ENCODE measurements at regions not wholly inside any gene's neighbourhood (a gene's known extent, or its start where the extent isn't known, plus 50 kb on each side); places are given as distances from the start of the nearest gene placed in this dataset.
A peak's percentile ranks its signal among the peaks of the same experiment; 100 is the strongest.
"Not testable (repeated sequence)": the region's sequence is repeated elsewhere in the genome, so short reads cannot be mapped to it uniquely, and the experiment has no call there.

DNA sequence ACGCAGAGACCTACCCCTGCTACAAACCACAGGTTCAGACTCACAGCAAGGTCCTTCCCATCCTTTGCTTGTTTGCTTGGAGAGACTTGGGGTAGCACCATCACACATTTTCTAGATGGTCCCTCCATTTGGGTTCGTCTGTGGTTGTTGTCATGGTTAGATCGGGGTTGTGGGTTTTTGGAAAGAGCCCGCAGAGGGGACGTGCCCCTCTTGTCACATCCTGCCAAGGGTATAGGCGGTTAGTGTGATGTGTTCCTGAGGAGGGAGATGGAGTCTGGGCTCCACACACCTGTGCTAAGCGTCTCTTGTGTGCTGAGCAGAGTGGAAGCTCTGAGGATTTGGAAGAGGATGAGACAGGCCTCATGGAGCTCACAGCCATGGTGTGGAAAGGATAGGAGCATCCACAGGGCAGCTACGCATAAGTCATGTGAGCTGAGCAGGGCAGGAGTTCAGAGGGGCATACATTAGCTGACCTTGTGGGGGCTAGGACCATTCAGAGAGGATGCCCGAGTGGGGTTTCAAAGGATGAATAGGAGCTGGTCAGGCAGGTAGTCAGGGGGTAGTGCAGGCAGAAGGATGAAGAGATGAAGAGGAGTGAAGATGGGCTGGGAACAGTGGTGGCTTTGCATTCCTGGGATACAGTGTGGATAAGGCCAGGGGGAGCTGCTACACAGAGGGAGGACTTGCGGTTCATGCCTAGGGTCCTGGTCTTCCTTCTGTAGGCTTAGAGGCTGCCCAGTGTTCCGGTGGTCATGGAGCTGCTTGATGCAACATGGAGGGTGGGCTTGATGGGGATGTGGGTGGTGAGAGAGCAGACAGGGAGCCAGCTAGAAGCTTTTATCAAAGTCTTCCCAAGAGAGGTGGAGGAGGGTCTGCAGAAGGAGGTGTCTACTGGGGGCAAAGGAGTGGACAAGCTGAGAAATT, 62.9 kb downstream of the ACKR3 start:
- intact Hi-C loops (cut with DNase I): loop anchor here in 1 of 2 donors (5.0 kb wide), 1 partner anchor 50 kb away; no protein-coding TSS in a partner anchor

DNA sequence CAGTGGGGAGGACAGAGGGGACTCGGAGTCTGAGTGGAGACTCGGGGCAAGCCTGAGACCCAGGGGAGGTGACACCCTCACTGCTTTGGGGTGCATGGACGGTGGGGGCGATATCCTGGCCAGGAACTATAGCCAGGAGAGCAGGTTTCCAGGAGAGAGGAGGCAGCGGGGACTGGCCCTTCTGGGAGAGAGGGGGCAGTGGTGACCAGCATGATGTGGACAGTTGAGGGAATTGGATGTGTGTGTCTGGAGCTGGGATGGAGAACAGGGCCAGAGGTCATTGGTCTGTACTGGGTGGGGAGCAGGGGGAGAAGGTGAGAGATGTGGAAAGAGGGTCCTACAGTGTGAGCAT, 63.6 kb downstream of the ACKR3 start:
- peak; percentile 40 for DNase-seq (ENCODE audit: low spot score)
- intact Hi-C loops (cut with DNase I): loop anchor here in 1 of 2 donors (5.0 kb wide), 1 partner anchor 51 kb away; no protein-coding TSS in a partner anchor

More for the DNA sequence above, 62.9 kb downstream of the ACKR3 start:
- peak; percentile 47 for DNase-seq (ENCODE audit: low spot score)

DNA sequence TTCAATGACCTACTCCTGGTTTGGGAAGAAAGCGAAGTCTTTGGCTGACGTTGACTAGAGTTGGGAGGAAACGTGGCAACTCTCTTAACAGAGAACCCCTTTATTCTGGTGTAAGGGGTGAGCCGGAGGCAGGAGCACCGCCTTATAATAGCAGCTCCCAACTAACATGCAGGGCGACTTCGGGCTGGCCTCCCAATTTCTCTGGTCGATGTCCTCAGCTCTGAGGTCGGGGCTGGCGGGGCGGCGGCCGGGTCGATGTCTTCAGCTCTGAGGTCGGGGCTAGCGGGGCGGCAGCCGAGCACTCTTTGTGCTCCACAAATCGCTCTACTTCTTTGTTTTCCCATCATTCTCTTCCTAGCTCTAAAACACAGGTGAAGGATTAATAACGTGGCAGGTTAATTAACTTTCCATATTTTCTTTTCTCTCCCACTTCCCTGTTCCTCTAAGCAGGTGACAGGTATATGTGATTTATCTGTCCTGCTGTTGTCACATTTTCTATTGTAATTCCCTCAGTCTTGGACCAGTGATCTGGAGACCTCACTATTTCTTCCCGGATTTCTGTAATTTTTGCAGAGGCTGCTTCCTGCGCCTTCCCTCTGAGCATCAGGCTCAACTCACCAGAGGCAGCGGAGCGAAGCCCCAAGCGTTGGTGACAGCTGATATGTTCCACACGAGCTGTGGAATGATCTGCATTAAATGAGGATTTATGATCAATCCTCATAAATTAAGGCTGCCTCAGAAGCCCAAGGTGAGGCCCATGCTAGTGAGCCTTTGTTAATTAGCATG, 64.3 kb downstream of the ACKR3 start:
- DNase-seq (ENCODE audit: low spot score): peak; percentile 64
- intact Hi-C loops (cut with DNase I): loop anchor here in 1 of 2 donors (5.0 kb wide), 1 partner anchor 52 kb away; no protein-coding TSS in a partner anchor

DNA sequence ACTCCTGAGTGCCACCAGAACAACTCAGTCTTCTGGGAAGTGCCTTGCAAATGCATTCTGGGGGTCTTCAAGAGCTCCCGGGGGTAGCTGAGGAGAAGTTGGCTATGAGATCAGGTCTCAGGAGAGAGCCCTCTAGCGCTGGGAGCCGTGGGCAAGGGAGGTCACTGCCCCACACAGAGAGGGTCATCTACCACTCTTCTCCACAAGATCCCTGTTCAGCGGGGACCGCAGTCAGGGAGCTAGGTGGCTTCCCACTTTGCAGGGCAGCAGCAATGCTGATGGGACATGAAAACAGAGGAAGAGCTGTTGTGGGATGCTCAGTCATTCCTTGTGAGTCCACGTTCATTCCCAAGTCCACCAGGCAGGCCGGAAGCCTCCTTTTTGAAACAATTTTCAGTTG, 66.6 kb downstream of the ACKR3 start:
- peak; percentile 46 for DNase-seq (ENCODE audit: low spot score)
- intact Hi-C loops (cut with DNase I): no loop called here

DNA sequence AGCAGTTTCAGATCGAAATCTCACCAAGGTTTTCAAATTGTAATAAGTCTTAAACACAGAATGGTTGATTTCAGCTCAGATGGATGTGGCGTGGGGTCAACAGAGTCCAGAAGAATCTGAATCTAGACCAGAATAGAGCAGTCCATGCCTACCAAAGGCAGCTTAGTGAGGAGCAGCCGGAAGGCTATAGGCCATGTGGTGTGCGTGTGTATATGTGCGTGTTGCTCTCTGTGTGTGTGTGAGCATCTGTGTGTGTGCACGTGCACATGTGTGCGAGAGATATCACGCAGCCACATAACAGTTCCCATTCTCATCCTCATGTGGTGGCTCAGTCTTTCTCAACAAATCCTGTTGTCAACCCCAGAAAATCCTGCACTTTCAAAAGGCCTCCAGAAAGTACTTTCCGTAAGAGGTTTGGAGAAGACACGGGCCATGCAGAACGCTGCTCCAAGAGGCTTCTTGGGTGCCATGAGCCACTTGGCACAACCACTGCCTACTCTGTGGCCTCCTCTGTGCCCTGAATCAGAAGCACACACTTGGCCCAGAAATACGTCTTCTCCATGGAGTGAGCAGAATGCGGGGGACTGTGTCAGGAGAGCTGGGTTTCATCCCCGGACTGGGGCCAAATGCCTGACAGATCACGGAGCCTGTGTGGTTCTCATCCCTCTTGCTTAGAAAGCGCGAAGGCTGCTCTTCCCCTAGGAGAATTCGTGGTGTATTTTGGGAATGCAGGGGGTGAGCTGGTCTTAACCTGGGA, 67.3 kb downstream of the ACKR3 start:
- peak; percentile 61 for DNase-seq (ENCODE audit: low spot score)
- intact Hi-C loops (cut with DNase I): no loop called here

DNA sequence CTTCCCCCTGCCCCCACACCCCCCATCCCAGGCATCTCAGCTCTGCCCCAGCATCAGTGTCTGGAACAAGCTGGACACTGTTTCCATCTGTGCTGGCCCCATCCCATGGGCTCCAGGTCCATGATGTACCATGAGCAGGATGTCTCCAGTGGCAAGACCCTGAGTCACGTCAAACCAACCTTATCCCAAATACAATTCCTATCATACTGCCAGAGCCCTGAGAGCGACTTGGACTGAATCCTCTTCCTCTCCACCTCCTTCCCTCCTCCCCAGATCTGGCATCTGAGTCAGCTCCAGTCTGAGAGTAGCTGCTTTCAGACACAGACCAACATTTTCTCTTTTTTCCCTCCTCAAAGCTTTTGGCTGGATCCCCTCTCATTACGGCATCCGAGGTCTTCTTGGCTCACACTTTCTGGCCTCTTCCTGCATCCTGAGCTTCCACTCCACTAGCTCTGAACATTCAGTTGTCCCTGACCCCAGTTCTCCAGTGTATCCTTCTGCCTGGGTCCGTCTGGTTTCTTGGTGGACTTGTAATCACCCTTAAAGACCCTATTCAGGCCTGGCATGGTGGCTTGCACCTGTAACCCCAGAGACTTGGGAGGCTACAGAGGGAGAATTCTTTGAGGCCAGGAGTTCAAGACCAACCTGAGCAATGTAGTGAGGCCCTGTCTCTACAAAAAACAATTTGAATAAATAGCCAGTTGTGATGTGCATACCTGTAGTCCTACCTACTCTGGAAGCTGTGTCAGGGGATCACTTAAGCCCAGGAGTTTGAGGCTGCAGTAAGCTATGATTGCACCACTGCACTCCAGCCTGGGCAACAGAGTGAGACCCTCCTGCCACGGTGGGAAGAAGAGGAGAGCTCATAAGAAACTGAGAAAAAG, 68.3 kb downstream of the ACKR3 start:
- intact Hi-C loops (cut with DNase I): no loop called here

DNA sequence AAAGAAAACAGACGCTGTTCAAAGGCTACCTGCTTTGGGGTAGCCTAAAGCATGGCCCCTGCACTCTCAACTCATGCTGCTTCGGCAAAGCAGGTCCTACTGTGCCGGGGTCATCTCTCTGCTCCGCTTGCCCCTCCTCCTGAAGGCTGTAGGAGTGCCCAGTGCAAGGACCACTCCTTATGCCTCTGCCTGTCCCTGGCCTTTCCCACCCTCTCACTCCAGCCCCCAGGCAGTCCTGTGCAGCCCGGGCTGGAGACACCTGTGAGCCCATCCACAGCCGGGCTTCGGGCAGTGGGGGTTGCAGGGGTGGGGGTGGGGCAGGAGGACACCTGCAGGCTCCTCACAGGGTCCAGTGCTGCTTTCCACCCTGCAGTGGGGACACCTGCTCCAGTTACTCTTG, 69.1 kb downstream of the ACKR3 start:
- peak; percentile 72 for DNase-seq (ENCODE audit: low spot score)
- intact Hi-C loops (cut with DNase I): no loop called here

More for the DNA sequence above, 68.3 kb downstream of the ACKR3 start:
- DNase-seq (ENCODE audit: low spot score): peak; percentile 68

DNA sequence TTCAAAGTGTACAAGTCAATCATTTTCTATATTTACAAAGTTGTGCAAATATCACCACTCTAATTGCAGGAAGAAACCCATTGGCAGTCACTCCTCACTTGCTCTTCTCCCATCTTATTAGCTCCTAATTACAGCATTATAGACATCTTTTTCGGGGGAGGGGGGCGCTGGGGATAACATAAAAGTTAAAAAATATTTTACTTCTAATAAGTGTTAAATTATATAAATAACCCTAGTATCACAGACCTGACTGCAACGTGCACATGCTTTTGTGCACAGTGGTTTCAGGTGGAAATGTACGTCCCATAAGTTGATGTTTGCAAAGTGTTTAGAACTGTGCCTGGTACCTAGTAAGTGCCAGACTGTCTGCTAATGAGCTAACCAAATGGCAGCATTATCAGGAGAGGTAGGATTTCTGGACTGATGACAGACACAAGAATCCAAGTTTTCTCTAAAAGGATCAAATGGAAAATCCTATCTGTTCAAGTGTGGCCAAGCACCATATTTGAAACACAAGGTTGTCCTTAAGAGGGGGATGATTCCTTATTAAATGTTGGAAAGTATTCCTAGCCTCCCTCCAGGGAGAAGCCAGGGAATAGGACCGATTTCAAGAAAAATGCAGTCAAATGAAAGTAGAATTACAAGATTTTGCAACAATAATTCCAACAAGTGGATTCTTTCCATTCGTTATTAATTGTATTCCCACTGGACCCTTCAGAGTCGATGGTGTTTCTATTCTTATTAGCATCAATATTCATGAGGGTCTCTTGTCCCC, 70.0 kb downstream of the ACKR3 start:
- DNase-seq (ENCODE audit: low spot score): peak; percentile 24

DNA sequence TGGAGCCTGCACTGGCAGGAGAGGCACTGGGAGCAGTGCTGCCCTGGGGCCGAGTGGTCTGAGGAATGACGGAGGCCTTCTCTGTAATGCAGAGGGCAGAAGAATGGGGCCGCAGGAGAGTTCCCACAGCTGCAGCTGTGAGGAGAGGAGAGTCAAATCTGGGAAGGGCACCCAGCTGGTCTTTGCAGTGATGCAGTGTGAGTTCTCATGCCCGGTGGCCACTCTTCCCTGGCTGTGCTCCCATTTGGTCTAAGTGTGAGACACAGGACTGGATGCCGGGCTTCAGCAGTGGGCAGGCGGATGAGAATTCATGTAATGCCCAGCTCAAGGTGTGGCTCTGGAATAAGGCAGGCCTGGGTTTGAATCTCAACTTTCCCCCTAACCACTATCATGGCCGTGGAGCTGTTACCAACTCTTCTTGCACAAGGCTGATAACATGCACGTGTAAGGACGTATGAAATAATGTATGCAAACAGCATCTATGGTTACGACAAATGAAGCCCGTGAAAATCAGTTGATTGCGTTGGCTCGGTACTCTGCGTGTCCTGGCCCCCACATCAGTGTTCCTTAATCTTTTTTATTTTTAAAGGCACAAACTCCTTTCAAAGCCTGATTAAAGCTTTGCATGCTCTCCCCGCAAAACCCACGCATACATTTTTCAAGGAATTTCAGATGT, 71.6 kb downstream of the ACKR3 start:
- DNase-seq (ENCODE audit: low spot score): peak; percentile 66
- intact Hi-C loops (cut with DNase I): loop anchor here in 1 of 2 donors (10.0 kb wide), 1 partner anchor 154 kb away; no protein-coding TSS in a partner anchor

More for the DNA sequence above, 70.0 kb downstream of the ACKR3 start:
- intact Hi-C loops (cut with DNase I): loop anchor here in 1 of 2 donors (10.0 kb wide), 1 partner anchor 155 kb away; no protein-coding TSS in a partner anchor

DNA sequence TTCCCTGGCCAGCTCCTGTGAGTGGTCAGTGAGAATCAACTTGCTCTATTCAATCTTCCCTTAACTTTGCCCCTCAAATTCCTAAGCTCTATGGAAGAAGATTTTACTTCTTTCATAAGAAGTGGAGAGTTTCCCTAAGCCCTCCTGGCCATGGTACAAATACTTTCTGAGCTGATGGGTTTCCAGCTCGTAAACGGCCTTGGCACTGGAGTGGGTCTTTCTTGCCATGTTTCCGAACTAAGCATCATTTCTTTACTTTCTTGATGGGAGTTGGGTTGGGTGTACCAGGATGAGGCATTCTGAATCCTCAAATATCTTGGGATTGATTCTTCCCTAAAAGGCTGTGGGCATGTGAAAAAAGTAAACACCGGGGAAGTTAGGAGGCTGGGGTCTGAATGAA, 72.5 kb downstream of the ACKR3 start:
- intact Hi-C loops (cut with DNase I): loop anchor here in 1 of 2 donors (10.0 kb wide), 1 partner anchor 153 kb away; no protein-coding TSS in a partner anchor
- DNase-seq (ENCODE audit: low spot score): peak; percentile 79

DNA sequence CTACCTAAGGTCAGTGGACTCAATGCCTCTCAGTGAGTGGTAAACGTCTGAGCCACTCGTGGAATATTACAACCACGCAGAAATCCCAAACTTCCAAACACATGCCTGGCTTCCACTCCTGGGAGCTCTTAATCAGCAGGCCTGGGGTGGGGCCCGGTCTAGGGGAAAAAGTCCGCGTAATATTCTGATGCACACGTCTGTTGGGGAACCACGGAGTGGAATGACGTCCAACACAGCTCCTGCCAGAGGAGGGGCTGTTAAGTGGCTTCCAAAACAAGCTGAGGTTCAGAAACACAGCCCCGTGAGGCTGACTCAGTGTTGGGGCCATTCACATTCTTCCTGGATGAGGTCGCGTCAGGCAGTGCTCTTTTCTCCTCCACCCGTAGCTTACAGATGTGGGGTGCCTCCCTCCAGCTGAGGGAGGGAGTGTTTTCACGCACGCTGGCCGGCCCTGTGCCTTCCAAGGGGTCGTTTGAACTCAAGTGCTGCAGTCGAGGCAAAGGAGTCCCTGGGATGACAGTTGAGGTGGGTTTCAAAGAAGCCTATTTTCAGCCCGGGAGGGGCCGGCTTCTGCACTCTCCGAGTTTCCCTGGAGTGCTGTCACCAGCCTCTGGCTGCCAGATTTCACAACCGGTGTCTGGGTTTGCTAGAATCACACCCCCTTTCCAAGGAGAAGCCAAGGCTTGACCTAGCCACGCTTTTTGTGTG, 73.1 kb downstream of the ACKR3 start:
- peak; percentile 97 for DNase-seq (ENCODE audit: low spot score)
- intact Hi-C loops (cut with DNase I): loop anchor here in 1 of 2 donors (10.0 kb wide), 1 partner anchor 152 kb away; no protein-coding TSS in a partner anchor

DNA sequence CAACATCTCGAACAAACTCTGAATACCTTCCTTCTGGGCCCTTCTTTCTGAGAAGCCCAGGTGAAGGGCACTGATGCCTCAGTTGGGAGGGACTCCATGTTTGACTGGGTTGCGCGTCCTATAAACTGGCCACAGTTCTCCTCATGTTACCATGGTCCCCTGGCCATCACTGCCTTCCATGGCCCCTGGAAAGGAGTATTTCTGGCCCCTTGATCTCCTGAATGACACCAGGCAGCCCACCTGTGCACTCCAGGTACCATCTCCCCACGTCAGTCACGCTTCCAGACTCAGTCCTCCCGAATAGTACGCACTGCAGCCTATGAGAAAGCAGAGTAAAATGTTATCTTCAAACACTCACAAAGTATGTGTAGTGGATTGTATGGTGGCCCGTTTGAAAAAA, 73.9 kb downstream of the ACKR3 start:
- peak; percentile 30 for DNase-seq (ENCODE audit: low spot score)

DNA sequence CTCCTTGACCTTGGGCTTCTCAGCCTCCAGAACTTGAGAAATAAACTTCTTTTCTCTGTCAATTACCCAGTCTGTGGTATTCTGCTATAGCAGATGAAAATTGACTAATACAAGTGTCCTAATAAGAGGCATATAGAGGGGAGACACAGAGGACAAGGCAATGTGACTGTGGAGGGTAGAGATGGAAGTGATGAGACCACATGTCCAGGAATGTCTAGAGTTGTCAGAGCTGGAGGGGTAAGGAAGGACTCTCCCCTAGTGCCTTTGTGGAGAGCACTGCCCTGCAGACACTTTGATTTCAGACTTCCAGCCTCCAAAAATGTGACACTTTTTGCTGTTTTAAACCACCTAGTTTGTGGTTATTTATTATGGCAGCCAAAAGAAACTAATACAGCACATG, 74.4 kb downstream of the ACKR3 start:
- no peak for DNase-seq (ENCODE audit: low spot score)
- intact Hi-C loops (cut with DNase I): loop anchor here in 1 of 2 donors (10.0 kb wide), 1 partner anchor 151 kb away; no protein-coding TSS in a partner anchor

More for the DNA sequence above, 73.9 kb downstream of the ACKR3 start:
- intact Hi-C loops (cut with DNase I): loop anchor here in 1 of 2 donors (10.0 kb wide), 1 partner anchor 151 kb away; no protein-coding TSS in a partner anchor

DNA sequence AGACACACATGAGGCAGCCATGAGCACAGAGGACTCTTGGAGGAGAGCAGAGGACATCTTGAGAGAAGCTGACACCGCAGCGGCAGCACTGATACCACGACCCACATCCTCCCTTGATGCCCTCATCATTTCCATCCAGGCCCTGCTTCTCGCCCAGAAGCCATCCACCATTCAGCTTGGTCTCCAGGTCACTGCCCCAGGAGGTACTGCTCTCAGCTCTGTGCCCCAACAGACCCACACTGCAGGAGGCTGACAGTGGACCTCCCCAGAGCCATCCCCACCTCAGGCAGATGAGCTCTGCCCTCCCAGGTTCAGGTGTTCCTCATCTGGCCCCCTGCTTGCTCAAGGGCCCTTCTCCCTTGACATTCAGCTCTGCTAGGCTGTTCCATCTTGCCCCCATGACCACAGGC, 74.9 kb downstream of the ACKR3 start:
- DNase-seq (ENCODE audit: low spot score): peak; percentile 70
- intact Hi-C loops (cut with DNase I): loop anchor here in 1 of 2 donors (10.0 kb wide), 1 partner anchor 150 kb away; no protein-coding TSS in a partner anchor

DNA sequence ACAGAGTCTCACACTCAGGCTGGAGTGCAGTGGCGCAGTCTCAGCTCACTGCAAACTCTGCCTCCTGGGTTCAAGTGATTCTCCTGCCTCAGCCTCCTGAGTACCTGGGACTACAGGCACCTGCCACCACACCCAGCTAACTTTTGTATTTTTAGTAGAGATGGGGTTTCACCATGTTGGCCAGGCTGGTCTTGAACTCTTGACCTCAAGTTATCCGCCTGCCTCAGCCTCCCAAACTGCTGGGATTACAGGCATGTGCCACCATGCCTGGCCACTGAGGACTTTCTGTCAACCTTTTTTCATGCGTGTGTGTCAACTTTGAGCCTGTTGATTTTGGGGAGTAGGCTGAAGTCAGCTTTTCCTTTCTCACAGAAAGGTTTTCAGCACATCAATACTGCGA, 75.5 kb downstream of the ACKR3 start:
- not testable (repeated sequence) for DNase-seq (ENCODE audit: low spot score)
- intact Hi-C loops (cut with DNase I): loop anchor here in 1 of 2 donors (5.0 to 10.0 kb wide), 2 partner anchors 150 to 242 kb away; no protein-coding TSS in a partner anchor

DNA sequence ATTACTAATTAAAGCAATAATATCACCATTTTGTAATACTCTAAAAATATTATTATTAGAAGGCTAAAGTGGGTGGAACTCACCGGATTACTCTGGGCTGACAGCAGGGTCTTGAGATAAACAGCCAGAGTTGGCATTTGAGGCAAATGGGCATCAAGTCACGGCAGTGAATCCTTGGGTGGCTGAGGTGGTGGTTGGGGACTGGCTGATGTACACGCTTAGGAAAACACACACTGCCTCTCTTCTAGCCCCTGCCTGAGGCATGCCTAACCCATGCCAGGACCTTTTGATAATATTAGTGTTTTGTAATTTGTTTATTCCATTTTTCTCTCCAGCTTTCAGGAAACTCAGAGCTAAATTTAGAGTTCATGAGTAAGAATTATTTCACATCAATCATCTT, 76.8 kb downstream of the ACKR3 start:
- DNase-seq (ENCODE audit: low spot score): peak; percentile 37
- intact Hi-C loops (cut with DNase I): loop anchor here in 1 of 2 donors (5.0 to 10.0 kb wide), 2 partner anchors 148 to 241 kb away; no protein-coding TSS in a partner anchor

All from posterior vena cava (tissue), 2 donors.